Caco-2 (cell line): ENCODE measurements at regions not wholly inside any gene's neighbourhood (a gene's known extent, or its start where the extent isn't known, plus 50 kb on each side); places are given as distances from the start of the nearest gene placed in this dataset.
"Not testable (repeated sequence)": the region's sequence is repeated elsewhere in the genome, so short reads cannot be mapped to it uniquely, and the experiment has no call there.

Source experiments
- BruUV-seq: library from RNA; stranded (reverse); fragments of 400-500 nt; replicated peaks from 2 replicates; lab custom pipeline; 2021; lab: Mats Ljungman, UMichigan
- CTCF ChIA-PET: fragments of 300-600 bp; sonication (Branson Sonifier 250); formaldehyde crosslinking; loops from one replicate; lab custom pipeline; 2022; ENCODE audit warnings: antibody characterized with exemption; lab: Charles Lee
- POLR2A ChIA-PET: fragments of 300-600 bp; sonication (Branson Sonifier 250); formaldehyde crosslinking; loops from one replicate; lab custom pipeline; 2022; ENCODE audit warnings: antibody characterized with exemption; lab: Charles Lee
- DNase-seq, 2 experiments: peaks; one replicate each; pipeline versions ENCODE4 v3.0.0 to v3.0.0-alpha.2; 2020 to 2022
- H3K27me3 ChIP-seq: replicated peaks from 2 replicates; pipeline ENCODE4 v1.6.0; 2011; ENCODE audit warnings: low read length; ENCODE audit not compliant: control insufficient read depth, insufficient read depth
- H3K36me3 ChIP-seq: 2 replicates; pipeline ENCODE4 v1.5.1; 2011; ENCODE audit warnings: low read length; ENCODE audit not compliant: control insufficient read depth, insufficient read depth
- H3K4me1 ChIP-seq: fragments of 250-450 bp; sonication (Bioruptor Pico); 2 replicates; pipeline ENCODE4 v1.5.1; 2020; ENCODE audit warnings: mild to moderate bottlenecking
- H3K4me3 ChIP-seq: 2 replicates; pipeline ENCODE4 v1.5.1; 2011; ENCODE audit warnings: low read depth, mild to moderate bottlenecking, control low read depth, low read length
- H3K9me3 ChIP-seq: fragments of 250-450 bp; sonication (Bioruptor Pico); 2 replicates; pipeline ENCODE4 v1.5.1; 2020; ENCODE audit warnings: mild to moderate bottlenecking, moderate library complexity
- H3K27ac Mint-ChIP-seq: one replicate; pipeline ENCODE4 v1.8.0; 2022; ENCODE audit warnings: mixed read lengths; ENCODE audit not compliant: unreplicated experiment
- H3K27me3 Mint-ChIP-seq: one replicate; pipeline ENCODE4 v1.8.0; 2022; ENCODE audit warnings: mixed read lengths; ENCODE audit not compliant: insufficient read depth, unreplicated experiment
- H3K36me3 Mint-ChIP-seq: one replicate; pipeline ENCODE4 v1.8.0; 2022; ENCODE audit warnings: mild to moderate bottlenecking, mixed read lengths; ENCODE audit not compliant: insufficient read depth, unreplicated experiment
- H3K4me1 Mint-ChIP-seq: one replicate; pipeline ENCODE4 v1.8.0; 2022; ENCODE audit warnings: low read depth, mixed read lengths; ENCODE audit not compliant: unreplicated experiment
- H3K4me3 Mint-ChIP-seq: one replicate; pipeline ENCODE4 v1.8.0; 2022; ENCODE audit warnings: mild to moderate bottlenecking, moderate library complexity, mixed read lengths; ENCODE audit not compliant: unreplicated experiment
- H3K9me3 Mint-ChIP-seq: one replicate; pipeline ENCODE4 v1.8.0; 2022; ENCODE audit warnings: mixed read lengths; ENCODE audit not compliant: unreplicated experiment
- intact Hi-C: fragments of 100-400 bp; cut with micrococcal nuclease; formaldehyde crosslinking; loops from one replicate; pipeline ENCODE4 v1.10.0; 2022; ENCODE audit not compliant: unreplicated experiment
- TF ChIP-seq, protein P1 (sequence below), 2 experiments: fragments of 200-600 bp in 1 of 2; IDR thresholded peaks; 1 replicate in 1 of 2; 2 replicates in 1 of 2; pipeline versions ENCODE4 v1.5.1 to v1.8.0; 2011 to 2022; ENCODE audit warnings: antibody characterized with exemption in 1 of 2, control low read depth in 1 of 2, inconsistent platforms in 1 of 2, low read depth in 1 of 2, low read length in 1 of 2, mild to moderate bottlenecking in 1 of 2, moderate library complexity in 1 of 2; ENCODE audit not compliant: insufficient read depth in 1 of 2, severe bottlenecking in 1 of 2, unreplicated experiment in 1 of 2

DNA sequence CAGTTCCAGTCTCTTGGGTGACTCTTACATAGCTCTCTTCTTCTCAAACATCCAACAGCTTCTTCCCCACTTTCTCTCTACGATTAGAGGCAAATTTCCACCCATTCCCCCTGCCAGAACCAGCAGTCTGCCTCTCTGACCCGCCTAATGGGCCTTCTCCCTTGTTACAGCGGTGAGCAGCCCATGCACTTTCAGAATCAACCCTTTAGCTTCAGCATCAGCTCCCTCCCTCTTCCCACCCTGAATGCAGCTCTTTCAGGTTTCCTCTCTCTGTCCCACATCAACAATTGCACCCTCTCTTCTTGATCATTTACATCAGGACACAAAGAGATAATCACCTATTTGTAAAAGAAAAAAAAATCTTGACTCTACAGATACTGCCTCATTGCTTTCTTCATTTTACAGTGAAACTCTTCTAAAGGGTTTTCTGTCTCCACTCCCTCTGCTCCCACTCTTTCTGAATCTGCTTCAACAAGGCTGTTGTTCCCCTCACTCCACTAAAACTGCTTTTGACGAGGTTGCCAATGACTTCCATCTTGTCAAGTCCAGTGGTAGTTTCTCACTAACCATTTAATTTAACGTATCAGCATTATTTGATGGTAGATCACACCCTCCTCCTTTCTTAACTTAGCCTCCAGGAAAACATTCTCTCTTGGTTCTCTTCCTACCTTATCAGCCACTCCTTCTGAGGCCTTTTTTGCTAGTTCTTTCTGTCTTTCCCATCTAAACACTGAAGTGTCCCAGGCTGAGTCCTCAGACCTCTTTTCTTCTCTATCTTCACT, 106.6 kb downstream of the NPY start:
- no peak overlapping the region for H3K4me3 Mint-ChIP-seq
- no peak overlapping the region for H3K27ac Mint-ChIP-seq
- H3K4me1 Mint-ChIP-seq = no peaks in the 10 kb centered on the region
- no TSS peak for BruUV-seq
- Histone ChIP-seq H3K9me3 (no peaks in the 10 kb centered on the region), H3K27me3 (no peaks in the 10 kb centered on the region), H3K4me1 (no peaks in the 10 kb centered on the region), H3K4me3 (no peak overlapping the region), H3K36me3 (no peaks in the 10 kb centered on the region)
- H3K36me3 Mint-ChIP-seq = no peaks in the 10 kb centered on the region
- no peaks in the 10 kb centered on the region for H3K9me3 Mint-ChIP-seq
- H3K27me3 Mint-ChIP-seq = peaks cover 2% of the 10 kb centered on the region
- no peak for DNase-seq
- ChIA-PET CTCF (no interaction called here), POLR2A (interaction anchor here (0.6 kb wide), 1 partner anchor 34 kb away, joined by 3 read pairs; no protein-coding TSS in a partner anchor)
- TF ChIP-seq, protein P1, sequence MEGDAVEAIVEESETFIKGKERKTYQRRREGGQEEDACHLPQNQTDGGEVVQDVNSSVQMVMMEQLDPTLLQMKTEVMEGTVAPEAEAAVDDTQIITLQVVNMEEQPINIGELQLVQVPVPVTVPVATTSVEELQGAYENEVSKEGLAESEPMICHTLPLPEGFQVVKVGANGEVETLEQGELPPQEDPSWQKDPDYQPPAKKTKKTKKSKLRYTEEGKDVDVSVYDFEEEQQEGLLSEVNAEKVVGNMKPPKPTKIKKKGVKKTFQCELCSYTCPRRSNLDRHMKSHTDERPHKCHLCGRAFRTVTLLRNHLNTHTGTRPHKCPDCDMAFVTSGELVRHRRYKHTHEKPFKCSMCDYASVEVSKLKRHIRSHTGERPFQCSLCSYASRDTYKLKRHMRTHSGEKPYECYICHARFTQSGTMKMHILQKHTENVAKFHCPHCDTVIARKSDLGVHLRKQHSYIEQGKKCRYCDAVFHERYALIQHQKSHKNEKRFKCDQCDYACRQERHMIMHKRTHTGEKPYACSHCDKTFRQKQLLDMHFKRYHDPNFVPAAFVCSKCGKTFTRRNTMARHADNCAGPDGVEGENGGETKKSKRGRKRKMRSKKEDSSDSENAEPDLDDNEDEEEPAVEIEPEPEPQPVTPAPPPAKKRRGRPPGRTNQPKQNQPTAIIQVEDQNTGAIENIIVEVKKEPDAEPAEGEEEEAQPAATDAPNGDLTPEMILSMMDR (IDR thresholded peaks at IDR 0.05; ENCODE audit: insufficient read depth in 1 of 2, low read depth in 1 of 2, low read length in 1 of 2, severe bottlenecking in 1 of 2, unreplicated experiment in 1 of 2) = no peak
- intact Hi-C loops = no loop called here

DNA sequence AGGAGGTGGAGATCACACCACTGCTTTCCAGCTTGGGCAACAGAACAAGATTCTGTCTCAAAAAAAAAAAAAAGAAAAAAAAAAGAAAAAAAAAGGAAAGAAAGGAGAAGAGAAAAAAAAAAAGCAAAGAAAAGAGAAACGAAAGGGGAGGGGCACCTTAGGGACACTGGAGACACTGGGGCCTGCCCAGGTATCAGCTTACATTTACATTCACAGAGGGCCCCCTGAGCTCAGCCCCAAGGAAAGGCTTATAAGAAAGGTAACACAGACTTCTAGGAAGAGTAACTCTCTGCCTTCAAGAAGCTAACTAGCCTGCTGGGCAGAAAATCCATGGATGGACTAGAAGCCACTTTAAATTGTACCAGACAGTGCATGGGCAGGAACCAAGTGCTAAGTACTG, 108.8 kb downstream of the NPY start:
- H3K4me1 ChIP-seq = no peaks in the 10 kb centered on the region
- ChIA-PET POLR2A (no interaction called here), CTCF (no interaction called here)
- Mint-ChIP-seq H3K27me3 (no peaks in the 10 kb centered on the region), H3K36me3 (no peaks in the 10 kb centered on the region), H3K9me3 (no peaks in the 10 kb centered on the region), H3K27ac (no peak overlapping the region), H3K4me1 (no peaks in the 10 kb centered on the region), H3K4me3 (no peak overlapping the region)
- H3K27me3 ChIP-seq = no peaks in the 10 kb centered on the region
- TF ChIP-seq, protein P1 (IDR thresholded peaks at IDR 0.05; ENCODE audit: insufficient read depth in 1 of 2, low read depth in 1 of 2, low read length in 1 of 2, severe bottlenecking in 1 of 2, unreplicated experiment in 1 of 2) = no peak
- no peaks in the 10 kb centered on the region for H3K9me3 ChIP-seq
- no peak overlapping the region for H3K4me3 ChIP-seq
- intact Hi-C loops = no loop called here
- no peak for DNase-seq
- no peaks in the 10 kb centered on the region for H3K36me3 ChIP-seq
- no TSS peak for BruUV-seq

DNA sequence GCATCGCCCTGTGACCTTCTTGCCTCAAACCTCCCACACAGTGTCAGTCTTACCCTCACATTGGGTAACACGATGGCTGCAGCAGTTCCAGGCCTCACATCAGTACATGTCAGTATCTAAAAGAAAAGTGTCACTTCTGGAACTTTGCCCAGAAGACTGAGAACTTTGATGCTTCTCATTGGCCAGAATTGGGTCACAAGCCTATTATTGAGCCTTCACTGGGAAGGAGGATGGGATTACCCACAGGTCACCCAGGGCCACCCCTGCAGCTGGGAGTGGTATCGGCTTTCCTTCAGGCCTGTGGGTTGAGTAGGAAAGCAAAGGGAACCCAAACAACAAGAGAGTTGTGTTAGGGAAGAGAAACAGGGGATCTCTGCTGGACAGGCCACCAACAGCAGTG, 111.5 kb downstream of the NPY start:
- TF ChIP-seq, protein P1 (IDR thresholded peaks at IDR 0.05; ENCODE audit: insufficient read depth in 1 of 2, low read depth in 1 of 2, low read length in 1 of 2, severe bottlenecking in 1 of 2, unreplicated experiment in 1 of 2) = no peak
- H3K4me1 ChIP-seq = no peaks in the 10 kb centered on the region
- no peaks in the 10 kb centered on the region for H3K9me3 ChIP-seq
- H3K9me3 Mint-ChIP-seq = no peaks in the 10 kb centered on the region
- no peaks in the 10 kb centered on the region for H3K27me3 ChIP-seq
- no peak overlapping the region for H3K4me3 ChIP-seq
- intact Hi-C loops = no loop called here
- no peaks in the 10 kb centered on the region for H3K27me3 Mint-ChIP-seq
- POLR2A ChIA-PET = no interaction called here
- H3K4me3 Mint-ChIP-seq = no peak overlapping the region
- DNase-seq = no peak
- H3K36me3 Mint-ChIP-seq = no peaks in the 10 kb centered on the region
- H3K27ac Mint-ChIP-seq = no peak overlapping the region
- H3K36me3 ChIP-seq = no peaks in the 10 kb centered on the region
- no TSS peak for BruUV-seq
- no peaks in the 10 kb centered on the region for H3K4me1 Mint-ChIP-seq
- CTCF ChIA-PET = no interaction called here

DNA sequence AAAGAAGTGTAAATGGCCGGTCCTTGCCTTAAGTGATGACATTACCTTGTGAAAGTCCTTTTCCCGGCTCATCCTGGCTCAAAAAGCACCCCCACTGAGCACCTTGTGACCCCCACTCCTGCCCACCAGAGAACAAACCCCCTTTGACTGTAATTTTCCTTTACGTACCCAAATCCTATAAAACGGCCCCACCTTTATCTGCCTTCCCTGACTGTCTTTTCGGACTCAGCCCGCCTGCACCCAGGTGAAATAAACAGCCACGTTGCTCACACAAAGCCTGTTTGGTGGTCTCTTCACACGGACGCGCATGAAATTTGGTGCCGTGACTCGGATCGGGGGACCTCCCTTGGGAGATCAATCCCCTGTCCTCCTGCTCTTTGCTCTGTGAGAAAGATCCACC, 112.4 kb downstream of the NPY start:
- H3K4me1 ChIP-seq, POLR2A ChIA-PET, intact Hi-C loops, H3K36me3 ChIP-seq, H3K4me3 ChIP-seq, H3K4me3 Mint-ChIP-seq, H3K9me3 ChIP-seq, H3K36me3 Mint-ChIP-seq, DNase-seq, H3K27me3 ChIP-seq, BruUV-seq, H3K4me1 Mint-ChIP-seq, H3K9me3 Mint-ChIP-seq, H3K27ac Mint-ChIP-seq, H3K27me3 Mint-ChIP-seq, CTCF ChIA-PET: not testable (repeated sequence)
